MCF 10A (cell line): ENCODE measurements at regions not wholly inside any gene's neighbourhood (a gene's known extent, or its start where the extent isn't known, plus 50 kb on each side); places are given as distances from the start of the nearest gene placed in this dataset.
A peak's percentile ranks its signal among the peaks of the same experiment; 100 is the strongest.

Source experiments
- BruUV-seq: library from RNA; stranded (reverse); fragments of 400-500 nt; replicated peaks from 2 replicates; lab custom pipeline; 2021; lab: Mats Ljungman, UMichigan
- CTCF ChIA-PET: fragments of 300-600 bp; sonication (Branson Sonifier 250); formaldehyde crosslinking; extraction: SDS; loops from one replicate; lab custom pipeline; 2021; ENCODE audit warnings: antibody characterized with exemption, inconsistent platforms; lab: Yijun Ruan, JAX
- POLR2A ChIA-PET: fragments of 300-600, 350-650 bp; sonication (Branson Sonifier 250); formaldehyde crosslinking; extraction: SDS; loops from one replicate; lab custom pipeline; 2020; ENCODE audit warnings: antibody characterized with exemption, inconsistent platforms; lab: Yijun Ruan, JAX
- DNase-seq: peaks from one replicate; pipeline ENCODE4 v3.0.0-alpha.2; 2018; ENCODE audit not compliant: unreplicated experiment
- H3K27ac Mint-ChIP-seq: one replicate; pipeline ENCODE4 v1.8.0; 2022; ENCODE audit warnings: mild to moderate bottlenecking, low read depth, mixed read lengths; ENCODE audit not compliant: unreplicated experiment
- H3K27me3 Mint-ChIP-seq: one replicate; pipeline ENCODE4 v1.8.0; 2022; ENCODE audit warnings: mixed read lengths; ENCODE audit not compliant: insufficient read depth, unreplicated experiment
- H3K36me3 Mint-ChIP-seq: one replicate; pipeline ENCODE4 v1.8.0; 2022; ENCODE audit warnings: mild to moderate bottlenecking, moderate library complexity, mixed read lengths; ENCODE audit not compliant: insufficient read depth, unreplicated experiment
- H3K4me1 Mint-ChIP-seq: one replicate; pipeline ENCODE4 v1.8.0; 2022; ENCODE audit warnings: mixed read lengths; ENCODE audit not compliant: insufficient read depth, unreplicated experiment
- H3K4me3 Mint-ChIP-seq: one replicate; pipeline ENCODE4 v1.8.0; 2022; ENCODE audit warnings: mild to moderate bottlenecking, moderate library complexity, mixed read lengths; ENCODE audit not compliant: unreplicated experiment
- H3K9me3 Mint-ChIP-seq: one replicate; pipeline ENCODE4 v1.8.0; 2022; ENCODE audit warnings: mixed read lengths; ENCODE audit not compliant: unreplicated experiment
- CTCF ChIP-seq: fragments of 200-600 bp; IDR thresholded peaks from one replicate; pipeline ENCODE4 v1.8.0; 2022; ENCODE audit warnings: antibody characterized with exemption, mild to moderate bottlenecking; ENCODE audit not compliant: unreplicated experiment
- intact Hi-C: fragments of 100-400 bp; cut with micrococcal nuclease; formaldehyde crosslinking; loops from 2 replicates; pipeline ENCODE4 v1.14.1; 2022

GRCh38 chr6:92723390-92723931 is 695.9 kb downstream of the EPHA7 start:
- H3K27ac Mint-ChIP-seq, result no peak overlapping the region
- intact Hi-C loops, result no loop called here
- H3K36me3 Mint-ChIP-seq, result no peaks in the 10 kb centered on the region
- peaks cover 7% of the 10 kb centered on the region for H3K9me3 Mint-ChIP-seq
- ChIA-PET CTCF (no interaction called here), POLR2A (no interaction called here)
- H3K4me3 Mint-ChIP-seq, result no peak overlapping the region
- no peaks in the 10 kb centered on the region for H3K27me3 Mint-ChIP-seq
- no peaks in the 10 kb centered on the region for H3K4me1 Mint-ChIP-seq
- no peak for TF ChIP-seq CTCF
- BruUV-seq, result no TSS peak
- no peak for DNase-seq

DNA sequence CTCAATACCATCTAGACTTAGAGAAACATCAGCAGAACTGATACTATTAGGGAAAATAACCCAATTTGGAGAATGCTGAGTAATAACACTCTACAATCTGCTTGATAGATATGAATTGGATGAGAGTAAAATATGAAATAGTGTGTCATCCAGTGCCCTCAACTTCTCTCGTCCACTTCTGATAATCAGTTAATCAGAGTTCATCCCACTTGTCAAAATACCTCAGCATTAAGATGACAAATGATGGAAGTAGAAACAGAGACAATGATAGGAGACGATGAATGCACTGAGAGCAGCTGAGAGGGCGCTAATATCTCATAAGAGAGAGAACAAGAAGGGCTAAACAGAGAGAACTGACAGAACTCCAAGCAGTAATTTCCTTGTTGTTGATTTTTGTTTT is 699.6 kb downstream of the EPHA7 start:
- BruUV-seq, result no TSS peak
- ChIA-PET POLR2A (no interaction called here), CTCF (no interaction called here)
- Mint-ChIP-seq H3K27me3 (no peaks in the 10 kb centered on the region), H3K4me1 (no peaks in the 10 kb centered on the region), H3K27ac (no peak overlapping the region), H3K36me3 (no peaks in the 10 kb centered on the region), H3K4me3 (no peak overlapping the region), H3K9me3 (peaks cover 7% of the 10 kb centered on the region)
- no peak for DNase-seq
- TF ChIP-seq CTCF, result no peak
- intact Hi-C loops, result no loop called here

GRCh38 chr6:92716638-92717037 is 702.7 kb downstream of the EPHA7 start:
- Mint-ChIP-seq H3K4me1 (no peaks in the 10 kb centered on the region), H3K27ac (no peak overlapping the region), H3K36me3 (no peaks in the 10 kb centered on the region), H3K9me3 (no peaks in the 10 kb centered on the region), H3K27me3 (no peaks in the 10 kb centered on the region), H3K4me3 (no peak overlapping the region)
- no TSS peak for BruUV-seq
- intact Hi-C loops, result no loop called here
- ChIA-PET CTCF (no interaction called here), POLR2A (no interaction called here)
- TF ChIP-seq CTCF, result no peak
- DNase-seq, result no peak

GRCh38 chr6:92715991-92716390 is 703.4 kb downstream of the EPHA7 start:
- H3K4me3 Mint-ChIP-seq, result no peak overlapping the region
- H3K36me3 Mint-ChIP-seq, result no peaks in the 10 kb centered on the region
- no peak overlapping the region for H3K27ac Mint-ChIP-seq
- intact Hi-C loops, result no loop called here
- CTCF ChIA-PET, result no interaction called here
- BruUV-seq, result no TSS peak
- H3K9me3 Mint-ChIP-seq, result no peaks in the 10 kb centered on the region
- no peaks in the 10 kb centered on the region for H3K4me1 Mint-ChIP-seq
- no peaks in the 10 kb centered on the region for H3K27me3 Mint-ChIP-seq
- POLR2A ChIA-PET, result no interaction called here
- TF ChIP-seq CTCF, result no peak
- DNase-seq, result peak; percentile 22
